ENCODE measurements at regions not wholly inside any gene's neighbourhood (a gene's known extent, or its start where the extent isn't known, plus 50 kb on each side); places are given as distances from the start of the nearest gene placed in this dataset.

- H3K4me1 ChIP-seq (ENCODE audit: control insufficient read depth, insufficient read depth, low read length), result peaks cover 7% of the 10 kb centered on the region; the same call in 1 of the 2 replicates
- intact Hi-C loops (cut with micrococcal nuclease; ENCODE audit: unreplicated experiment), result no loop called here
These were observed 137.8 kb upstream of the CIBAR2 start for GRCh38 chr16:85250147-85250463.

GRCh38 chr16:85250609-85251223 is 138.4 kb upstream of the CIBAR2 start:
- Histone ChIP-seq H3K36me3 (ENCODE audit: control insufficient read depth, insufficient read depth, low read length) (no peaks in the 10 kb centered on the region), H3K4me1 (ENCODE audit: control insufficient read depth, insufficient read depth, low read length) (peaks cover under 1% of the 10 kb centered on the region; the same call in 1 of the 2 replicates), H3K27me3 (ENCODE audit: control insufficient read depth, insufficient read depth, low read length) (no peaks in the 10 kb centered on the region), H3K4me3 (ENCODE audit: low read depth in 2 of 2, low read length in 2 of 2) (no peak overlapping the region), H3K27ac (ENCODE audit: low read length) (no peak overlapping the region), H3K9me3 (ENCODE audit: control insufficient read depth, insufficient read depth, low read depth, low read length) (no peaks in the 10 kb centered on the region)
- intact Hi-C loops (cut with micrococcal nuclease; ENCODE audit: unreplicated experiment) (no loop called here), in situ Hi-C loops (cut with HindIII; ENCODE audit: low pct_unique_long_range_greater_than_20kb, low sequenced_read_pairs) (no loop called here)
- ChIA-PET POLR2A (no interaction called here), CTCF (no interaction called here)
- no peak for ATAC-seq
- BruUV-seq (replicated peaks), result no TSS peak
- no peak for DNase-seq (ENCODE audit: low read depth, low spot score)
- TF ChIP-seq CTCF (IDR thresholded peaks at IDR 0.05) (no peak), TCF7L2 (IDR thresholded peaks at IDR 0.05; ENCODE audit: low read depth, low read length) (no peak), SIN3A (IDR thresholded peaks at IDR 0.05; ENCODE audit: borderline replicate concordance, insufficient read depth, low read depth, low read length) (no peak), POLR2AphosphoS5 (IDR thresholded peaks at IDR 0.05; ENCODE audit: low read depth, low read length) (no peak), REST (IDR thresholded peaks at IDR 0.05; ENCODE audit: insufficient read depth in 1 of 2, low read depth in 2 of 2, low read length in 1 of 2) (no peak)

More at GRCh38 chr16:85250147-85250463, 137.8 kb upstream of the CIBAR2 start:
- Histone ChIP-seq H3K4me3 (ENCODE audit: low read depth in 2 of 2, low read length in 2 of 2) (no peak overlapping the region), H3K9me3 (ENCODE audit: control insufficient read depth, insufficient read depth, low read depth, low read length) (no peaks in the 10 kb centered on the region), H3K27me3 (ENCODE audit: control insufficient read depth, insufficient read depth, low read length) (no peaks in the 10 kb centered on the region), H3K27ac (ENCODE audit: low read length) (no peak overlapping the region), H3K36me3 (ENCODE audit: control insufficient read depth, insufficient read depth, low read length) (no peaks in the 10 kb centered on the region)
- TF ChIP-seq REST (IDR thresholded peaks at IDR 0.05; ENCODE audit: insufficient read depth in 1 of 2, low read depth in 2 of 2, low read length in 1 of 2) (no peak), CTCF (IDR thresholded peaks at IDR 0.05) (no peak), TCF7L2 (IDR thresholded peaks at IDR 0.05; ENCODE audit: low read depth, low read length) (no peak), SIN3A (IDR thresholded peaks at IDR 0.05; ENCODE audit: borderline replicate concordance, insufficient read depth, low read depth, low read length) (no peak), POLR2AphosphoS5 (IDR thresholded peaks at IDR 0.05; ENCODE audit: low read depth, low read length) (no peak)
- no TSS peak for BruUV-seq (replicated peaks)
- in situ Hi-C loops (cut with HindIII; ENCODE audit: low pct_unique_long_range_greater_than_20kb, low sequenced_read_pairs), result no loop called here
- POLR2A ChIA-PET, result no interaction called here
- ATAC-seq, result no peak
- DNase-seq (ENCODE audit: low read depth, low spot score), result no peak
- CTCF ChIA-PET, result no interaction called here
